GM21526 (cell line): ENCODE measurements at regions not wholly inside any gene's neighbourhood (a gene's known extent, or its start where the extent isn't known, plus 50 kb on each side); places are given as distances from the start of the nearest gene placed in this dataset.
A peak's percentile ranks its signal among the peaks of the same experiment; 100 is the strongest.
"Not testable (repeated sequence)": the region's sequence is repeated elsewhere in the genome, so short reads cannot be mapped to it uniquely, and the experiment has no call there.

Source experiments
- ATAC-seq: cut with Tn5 transposase; IDR thresholded peaks from one replicate; pipeline ENCODE4 v1.9.1; 2021; ENCODE audit warnings: moderate library complexity; ENCODE audit not compliant: unreplicated experiment, low FRiP score

DNA sequence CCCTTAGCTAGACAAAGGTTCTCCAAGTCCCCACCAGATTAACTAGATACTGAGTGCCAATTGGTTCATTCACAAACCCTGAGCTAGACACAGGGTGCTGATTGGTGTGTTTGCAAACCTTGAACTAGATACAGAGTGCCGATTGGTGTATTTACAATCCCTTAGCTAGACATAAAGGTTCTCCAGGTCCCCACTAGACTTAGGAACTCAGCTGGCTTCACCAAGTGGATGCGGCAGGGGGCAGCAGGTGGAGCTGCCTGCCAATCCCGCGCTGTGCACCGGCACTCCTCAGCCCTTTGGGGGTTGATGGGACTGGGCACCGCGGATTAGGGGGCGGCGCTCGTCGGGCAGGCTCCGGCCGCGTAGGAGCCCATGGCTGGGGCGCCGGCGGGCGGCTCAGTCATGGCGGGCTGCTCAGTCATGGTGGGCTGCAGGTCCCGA, 157.6 kb downstream of the KLRB1 start:
- ATAC-seq = not testable (repeated sequence)

- not testable (repeated sequence) for ATAC-seq
Measured at GRCh38 chr12:9449657-9450126, 158.0 kb downstream of the KLRB1 start.

- ATAC-seq = no peak
Measured at GRCh38 chr12:9449181-9449580, 158.5 kb downstream of the KLRB1 start.

DNA sequence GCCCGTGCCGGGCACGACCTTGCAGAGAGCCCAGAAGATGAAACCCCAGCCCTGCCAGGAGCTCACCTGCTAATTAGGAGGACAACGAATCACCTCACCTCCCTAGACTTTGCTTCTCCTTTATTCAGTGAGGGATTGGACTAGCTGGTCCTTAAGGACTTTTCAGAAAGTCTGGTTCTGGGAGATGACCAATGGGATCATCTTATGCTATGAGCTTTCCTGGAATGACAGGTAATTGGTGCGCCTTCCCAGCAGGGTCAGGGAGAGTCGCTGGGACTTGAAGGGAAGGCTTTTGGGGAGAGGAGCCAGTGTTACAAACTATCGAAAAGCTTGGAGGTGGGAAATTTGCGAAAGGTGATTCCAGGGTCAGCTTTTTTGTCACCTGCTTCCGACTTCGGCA, 159.1 kb downstream of the KLRB1 start:
- ATAC-seq = not testable (repeated sequence)

DNA sequence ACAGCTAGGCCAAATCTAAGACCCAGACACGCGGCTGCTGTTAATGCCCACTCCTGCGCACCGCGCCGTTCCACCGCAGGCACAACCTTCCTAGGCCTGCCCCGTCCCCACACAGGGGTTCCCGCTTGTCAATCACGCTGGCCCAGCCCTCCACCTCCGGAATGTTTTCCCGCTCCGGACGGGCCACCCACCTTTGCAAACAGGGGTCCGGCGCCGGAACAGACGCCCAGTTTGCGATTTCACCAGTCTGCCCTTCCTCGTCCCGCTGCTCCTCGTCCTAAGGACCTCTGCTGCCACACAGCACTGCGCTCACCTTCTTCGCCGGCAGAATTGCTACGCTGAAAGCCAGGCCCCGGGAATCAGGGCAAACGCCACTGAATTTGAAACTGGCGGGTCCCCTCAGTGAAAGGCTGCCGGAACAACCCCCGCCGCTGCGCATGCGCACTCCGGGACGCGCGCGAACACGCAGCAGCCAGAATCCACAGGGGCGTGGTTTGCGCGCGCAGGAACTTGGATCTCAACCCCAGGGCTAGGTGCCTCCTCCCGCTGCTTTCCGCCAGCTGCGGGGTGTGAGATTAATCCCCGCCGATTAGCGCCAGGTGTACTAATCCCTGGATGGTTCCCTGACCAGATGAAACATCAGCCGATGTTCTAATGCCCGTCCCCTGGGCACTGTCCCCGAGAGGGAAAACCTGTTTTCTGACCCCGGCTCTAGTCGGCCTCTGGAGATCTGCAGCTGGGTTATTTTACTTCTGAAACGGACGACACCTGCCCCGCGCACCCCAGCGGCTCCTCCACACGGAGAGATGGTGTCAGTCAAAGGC, 159.7 kb downstream of the KLRB1 start:
- peak; percentile 54 for ATAC-seq

- peak; percentile 37 for ATAC-seq
Measured at GRCh38 chr12:9446883-9447761, 160.6 kb downstream of the KLRB1 start.

GRCh38 chr12:9440428-9440827, 167.3 kb downstream of the KLRB1 start:
- not testable (repeated sequence) for ATAC-seq

DNA sequence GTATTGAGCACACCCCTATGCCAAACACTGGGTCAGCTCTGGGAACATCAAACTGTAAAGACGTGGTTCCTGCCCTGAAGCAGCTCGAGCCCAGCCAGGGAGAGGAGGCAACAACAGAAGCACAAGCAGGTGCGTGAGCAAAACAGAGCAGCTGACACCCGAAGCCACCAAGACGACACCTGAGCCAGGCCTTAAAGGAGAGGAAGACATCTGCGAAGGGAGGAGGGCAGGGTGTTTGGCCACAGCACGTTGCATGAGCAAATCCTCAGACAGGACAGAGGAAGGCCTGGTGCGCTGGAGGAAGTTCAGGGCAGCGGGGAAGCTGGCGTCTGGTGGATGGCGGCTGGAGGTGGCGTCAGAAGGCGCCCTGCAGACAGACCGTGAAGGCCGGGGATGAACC, 172.0 kb downstream of the KLRB1 start:
- not testable (repeated sequence) for ATAC-seq

DNA sequence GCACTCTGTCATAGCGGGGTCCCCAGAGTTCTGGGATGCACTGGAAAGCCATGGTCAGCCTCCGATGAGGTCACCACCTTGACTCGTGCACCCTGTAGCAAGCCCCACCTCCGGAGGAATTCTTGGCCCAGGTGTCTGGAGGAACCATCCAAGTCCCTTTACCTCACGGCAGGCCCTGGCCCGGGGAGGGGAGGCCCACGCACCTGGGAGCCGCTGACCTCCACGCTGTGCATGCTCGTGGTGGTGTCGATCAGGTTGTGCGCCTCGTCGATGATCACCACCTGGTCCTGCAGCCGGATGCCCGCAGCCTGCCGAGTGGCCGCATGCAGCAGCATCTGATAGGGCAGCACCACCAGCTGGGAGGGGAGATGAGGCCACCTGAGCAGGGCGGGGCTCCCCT, 177.3 kb downstream of the KLRB1 start:
- ATAC-seq = not testable (repeated sequence)

GRCh38 chr12:9428856-9429255, 178.9 kb downstream of the KLRB1 start:
- ATAC-seq = not testable (repeated sequence)

DNA sequence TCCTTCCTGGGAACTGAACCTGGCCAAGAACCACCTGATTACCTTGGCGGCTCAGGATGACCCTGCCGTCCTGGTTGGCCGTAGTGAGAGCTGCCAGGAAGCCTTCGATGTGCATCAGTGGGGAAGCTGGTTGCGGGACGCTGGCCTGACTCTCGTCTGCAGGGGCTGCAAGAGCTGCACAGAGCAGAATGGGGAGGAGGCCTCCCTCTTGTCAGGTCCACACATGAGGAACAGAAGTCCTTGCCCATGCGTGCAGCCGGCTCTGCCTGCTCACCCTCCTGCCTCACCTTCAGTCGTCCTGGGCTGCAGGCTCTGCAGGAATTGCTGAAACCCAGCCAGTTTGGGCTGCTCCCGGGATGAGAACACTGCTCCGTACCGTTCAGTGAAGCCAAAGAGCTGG, 182.3 kb downstream of the KLRB1 start:
- not testable (repeated sequence) for ATAC-seq

- not testable (repeated sequence) for ATAC-seq
Measured at GRCh38 chr12:9424175-9424740, 183.5 kb downstream of the KLRB1 start.

DNA sequence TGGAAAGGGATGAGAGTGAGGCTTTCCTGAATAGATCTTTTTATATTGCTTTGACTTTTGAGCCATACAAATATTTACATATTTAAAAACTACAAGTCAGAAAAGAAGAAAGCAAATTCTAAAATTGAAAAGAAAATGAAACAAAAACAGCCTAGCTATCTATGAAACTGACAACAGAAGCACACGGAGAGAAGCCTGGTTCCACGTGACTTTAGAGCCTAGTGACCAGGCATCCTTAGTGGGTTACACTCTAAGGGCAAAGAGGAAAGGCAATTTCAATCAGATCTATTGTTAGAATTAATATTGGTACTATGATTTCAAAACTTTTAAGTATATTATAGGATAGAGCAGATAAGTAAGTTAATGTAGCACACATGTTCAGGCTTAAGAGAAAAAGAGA, 185.0 kb downstream of the KLRB1 start:
- not testable (repeated sequence) for ATAC-seq

DNA sequence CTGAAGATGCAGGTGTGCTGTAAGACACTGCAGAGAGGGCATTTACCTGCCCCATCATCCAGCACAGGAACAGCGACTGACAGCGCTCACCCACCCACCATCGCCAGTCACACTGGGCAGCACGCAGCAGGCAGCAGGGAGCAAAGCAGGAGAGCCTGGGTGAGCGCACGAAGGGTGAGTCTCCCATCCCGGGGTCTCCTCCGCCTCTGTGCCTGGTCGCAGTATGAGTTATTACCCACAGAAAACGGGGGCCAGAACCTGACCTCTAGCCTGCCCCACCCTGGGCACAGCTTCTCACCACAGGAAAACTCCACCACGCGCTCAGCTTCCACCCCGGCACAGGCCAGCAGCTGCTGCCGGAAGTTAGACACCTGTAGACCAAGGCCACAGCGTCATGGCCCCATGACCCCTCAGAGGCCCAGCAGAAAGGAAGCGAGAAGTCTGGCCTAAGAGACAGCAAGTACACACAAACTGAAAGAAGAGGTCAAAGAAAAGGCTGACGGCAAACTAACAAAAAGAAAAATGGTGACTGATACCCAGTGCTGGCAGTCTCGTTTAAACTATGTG, 186.1 kb downstream of the KLRB1 start:
- ATAC-seq = not testable (repeated sequence)

DNA sequence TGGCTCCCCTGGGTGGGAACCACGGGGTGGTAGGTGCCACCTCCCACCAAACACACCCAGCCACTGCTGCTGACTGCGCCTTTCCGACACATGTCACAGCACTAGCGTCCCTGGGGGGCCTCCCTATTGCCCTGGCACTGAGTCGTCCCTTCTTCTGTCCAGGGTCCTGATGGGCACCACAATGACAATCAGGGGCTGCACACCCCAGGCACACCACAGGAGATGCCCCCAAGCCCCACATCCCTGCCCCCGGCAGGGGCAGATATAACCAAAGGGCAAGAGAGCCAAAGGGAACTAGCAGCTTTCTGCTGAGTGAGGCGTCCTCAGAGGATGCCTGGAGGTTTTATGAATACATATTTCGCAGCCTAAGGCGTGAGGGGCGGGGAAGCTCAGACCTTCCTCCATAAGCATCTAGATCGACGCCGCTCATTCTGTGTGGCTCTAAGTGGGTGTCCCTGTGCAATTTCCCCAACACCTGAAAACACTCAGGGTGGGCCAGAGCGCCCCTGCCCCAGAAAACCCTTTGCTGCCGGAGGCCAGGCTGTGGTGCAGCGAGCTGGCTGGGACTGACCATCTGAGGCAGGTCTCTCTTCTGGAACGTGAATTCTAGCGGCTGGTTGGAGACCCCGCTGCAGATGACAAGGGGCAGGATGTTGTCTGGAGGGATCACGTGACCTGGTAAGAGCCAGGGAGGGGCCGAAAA, 186.7 kb downstream of the KLRB1 start:
- not testable (repeated sequence) for ATAC-seq

GRCh38 chr12:9418669-9419041, 189.1 kb downstream of the KLRB1 start:
- not testable (repeated sequence) for ATAC-seq

DNA sequence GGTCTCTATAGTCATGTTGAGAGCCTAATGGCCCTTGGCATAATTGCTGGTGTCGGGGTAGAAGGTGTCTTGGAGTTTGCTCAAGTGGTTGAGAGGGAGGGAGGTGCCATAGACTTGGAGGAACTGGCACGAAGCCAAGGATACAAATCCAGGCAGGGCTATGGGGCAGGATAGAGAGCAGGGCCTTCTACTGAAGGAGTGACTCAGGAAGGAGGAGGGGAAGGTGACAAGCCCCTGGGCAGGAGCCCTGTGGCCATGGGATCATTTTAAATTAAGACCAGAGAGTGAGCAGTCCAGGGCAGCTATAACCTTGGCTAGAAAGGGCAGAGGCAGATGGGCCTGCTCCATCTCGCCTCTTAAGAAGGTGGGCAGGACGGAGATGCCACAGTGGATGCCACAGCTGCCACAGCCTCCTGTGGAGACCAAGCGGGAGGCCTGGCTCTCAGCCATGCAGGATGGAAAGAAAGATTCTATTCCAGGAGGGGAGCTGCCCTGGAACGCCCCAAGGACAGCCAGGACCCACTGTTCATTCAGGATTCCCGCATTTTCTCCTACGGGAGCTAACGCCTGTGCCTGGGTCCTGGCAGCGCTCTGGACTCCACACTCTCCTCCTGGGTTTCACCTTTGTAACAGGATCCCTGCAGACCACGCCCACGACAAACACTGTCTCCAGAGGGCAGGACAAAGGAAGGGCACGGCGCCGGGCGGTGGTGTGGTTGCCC, 189.6 kb downstream of the KLRB1 start:
- not testable (repeated sequence) for ATAC-seq

- ATAC-seq = not testable (repeated sequence)
Measured at GRCh38 chr12:9417341-9417740, 190.4 kb downstream of the KLRB1 start.

GRCh38 chr12:9416346-9416745, 191.4 kb downstream of the KLRB1 start:
- ATAC-seq = not testable (repeated sequence)
